ENCODE measurements at regions not wholly inside any gene's neighbourhood (a gene's known extent, or its start where the extent isn't known, plus 50 kb on each side); places are given as distances from the start of the nearest gene placed in this dataset.

DNA sequence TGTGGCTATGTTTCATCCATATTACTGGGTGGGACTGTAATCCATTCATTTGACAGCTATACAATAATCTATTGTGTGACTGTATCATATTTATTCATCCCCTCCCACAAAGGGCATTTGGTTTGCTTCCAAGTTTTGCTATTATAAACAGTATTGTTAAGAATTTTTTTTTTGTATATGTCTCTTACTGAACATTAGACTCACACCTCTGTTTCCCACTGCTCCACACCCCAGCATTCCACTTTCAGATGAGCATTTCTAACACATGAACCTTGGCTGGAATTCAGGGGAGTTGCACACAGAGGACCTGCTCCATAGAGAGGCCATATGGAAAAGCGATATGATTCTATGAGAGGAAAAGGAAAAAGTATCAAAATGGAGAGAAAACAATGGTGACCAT, 81.6 kb upstream of the DKK2 start:
- peaks cover 5% of the 10 kb centered on the region; the same call in 1 of the 2 replicates for H3K4me1 ChIP-seq (ENCODE audit: insufficient read depth, low read length)
- H3K27ac ChIP-seq (ENCODE audit: low read length) = no peak overlapping the region
- no peak overlapping the region for H3K4me3 ChIP-seq (ENCODE audit: low read length)
- no peaks in the 10 kb centered on the region for H3K36me3 ChIP-seq (ENCODE audit: insufficient read depth, low read depth, low read length)
- no peak overlapping the region for H3K9ac ChIP-seq (ENCODE audit: low read depth, low read length)
- no peaks in the 10 kb centered on the region for H3K9me3 ChIP-seq (ENCODE audit: insufficient read depth, low read depth, low read length)
- no peaks in the 10 kb centered on the region for H3K27me3 ChIP-seq (ENCODE audit: insufficient read depth, low read length)

DNA sequence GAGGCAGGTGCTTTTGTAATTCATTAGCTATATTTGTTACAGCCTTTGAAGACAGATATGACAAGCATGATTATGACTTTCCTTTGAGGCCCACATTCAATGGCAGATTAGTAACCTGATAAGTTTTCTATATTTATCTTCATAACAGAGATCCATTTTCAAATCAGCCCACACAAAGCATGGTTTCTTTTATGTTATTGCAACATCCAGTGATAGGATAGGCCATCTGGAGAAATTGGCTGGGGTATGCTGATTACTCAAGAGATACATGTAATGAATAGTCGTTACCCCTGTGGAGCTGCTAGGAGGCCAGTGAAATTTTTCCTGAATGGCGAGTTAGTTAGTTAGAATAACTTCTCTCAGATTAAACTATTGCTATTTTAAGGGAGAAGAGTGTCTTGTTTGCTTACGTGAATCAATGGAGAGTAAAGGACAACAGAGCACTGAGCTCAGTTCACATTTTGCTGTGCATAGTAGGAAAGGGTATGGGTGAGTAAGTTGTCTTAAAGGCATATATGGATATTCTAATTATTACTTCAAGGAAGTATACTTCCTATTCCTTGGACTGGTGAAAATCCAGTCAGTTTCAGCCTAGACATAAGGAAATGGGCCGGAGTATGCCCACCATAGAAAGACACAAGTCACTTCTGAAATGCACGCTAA, 79.2 kb upstream of the DKK2 start:
- H3K36me3 ChIP-seq (ENCODE audit: insufficient read depth, low read depth, low read length) = no peaks in the 10 kb centered on the region
- H3K27ac ChIP-seq (ENCODE audit: low read length) = no peak overlapping the region
- no peaks in the 10 kb centered on the region for H3K27me3 ChIP-seq (ENCODE audit: insufficient read depth, low read length)
- no peak overlapping the region for H3K4me3 ChIP-seq (ENCODE audit: low read length)
- H3K9ac ChIP-seq (ENCODE audit: low read depth, low read length) = no peak overlapping the region
- no peaks in the 10 kb centered on the region; the same call in 1 of the 2 replicates for H3K4me1 ChIP-seq (ENCODE audit: insufficient read depth, low read length)
- H3K9me3 ChIP-seq (ENCODE audit: insufficient read depth, low read depth, low read length) = no peaks in the 10 kb centered on the region

DNA sequence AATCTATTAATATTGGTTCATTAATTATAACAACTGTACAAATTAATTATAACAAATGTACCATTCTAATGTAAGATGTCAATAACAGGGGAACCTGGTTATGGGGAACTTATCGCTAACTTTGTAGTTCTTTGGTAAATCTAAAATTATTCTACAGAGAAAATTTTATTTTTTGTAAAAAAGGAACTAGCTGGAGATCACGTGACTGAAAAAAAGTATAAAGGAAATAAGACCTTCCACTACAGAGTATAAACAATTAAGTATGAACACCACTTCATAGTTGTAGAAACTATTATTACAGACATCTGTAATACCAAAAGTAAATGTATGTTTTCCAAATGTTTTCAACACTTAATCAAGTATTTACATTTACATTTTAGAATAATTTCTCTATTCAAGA, 77.9 kb upstream of the DKK2 start:
- Histone ChIP-seq H3K27ac (ENCODE audit: low read length) (no peak overlapping the region), H3K9me3 (ENCODE audit: insufficient read depth, low read depth, low read length) (no peaks in the 10 kb centered on the region), H3K9ac (ENCODE audit: low read depth, low read length) (no peak overlapping the region), H3K4me1 (ENCODE audit: insufficient read depth, low read length) (no peaks in the 10 kb centered on the region; the same call in 1 of the 2 replicates), H3K27me3 (ENCODE audit: insufficient read depth, low read length) (no peaks in the 10 kb centered on the region), H3K36me3 (ENCODE audit: insufficient read depth, low read depth, low read length) (no peaks in the 10 kb centered on the region), H3K4me3 (ENCODE audit: low read length) (no peak overlapping the region)

DNA sequence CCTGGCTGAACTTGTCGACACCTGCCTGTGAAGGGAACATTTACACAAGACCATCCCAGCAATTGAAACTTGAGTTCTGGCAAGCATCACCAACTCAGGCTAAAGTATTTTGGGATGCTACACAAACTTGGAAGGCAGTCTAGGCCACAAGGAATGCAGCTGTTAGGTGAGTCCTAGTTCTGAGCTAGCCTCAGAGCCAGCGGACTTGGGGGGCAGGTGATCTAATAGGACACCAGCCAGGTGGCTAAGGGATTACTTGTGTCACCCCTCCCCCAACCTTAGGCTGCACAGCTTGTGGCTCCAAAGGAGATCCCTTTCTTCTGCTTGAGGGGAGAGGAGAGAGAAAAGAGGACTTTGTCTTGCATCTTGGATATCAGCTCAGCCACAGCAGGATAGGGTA, 62.3 kb upstream of the DKK2 start:
- Histone ChIP-seq H3K27me3 (ENCODE audit: insufficient read depth, low read length) (no peaks in the 10 kb centered on the region), H3K9me3 (ENCODE audit: insufficient read depth, low read depth, low read length) (no peaks in the 10 kb centered on the region), H3K4me3 (ENCODE audit: low read length) (no peak overlapping the region), H3K27ac (ENCODE audit: low read length) (no peak overlapping the region), H3K9ac (ENCODE audit: low read depth, low read length) (no peak overlapping the region), H3K36me3 (ENCODE audit: insufficient read depth, low read depth, low read length) (no peaks in the 10 kb centered on the region), H3K4me1 (ENCODE audit: insufficient read depth, low read length) (0 out of 2 replicates have a peak, but pooled peaks cover 6% of the 10 kb centered on the region)

DNA sequence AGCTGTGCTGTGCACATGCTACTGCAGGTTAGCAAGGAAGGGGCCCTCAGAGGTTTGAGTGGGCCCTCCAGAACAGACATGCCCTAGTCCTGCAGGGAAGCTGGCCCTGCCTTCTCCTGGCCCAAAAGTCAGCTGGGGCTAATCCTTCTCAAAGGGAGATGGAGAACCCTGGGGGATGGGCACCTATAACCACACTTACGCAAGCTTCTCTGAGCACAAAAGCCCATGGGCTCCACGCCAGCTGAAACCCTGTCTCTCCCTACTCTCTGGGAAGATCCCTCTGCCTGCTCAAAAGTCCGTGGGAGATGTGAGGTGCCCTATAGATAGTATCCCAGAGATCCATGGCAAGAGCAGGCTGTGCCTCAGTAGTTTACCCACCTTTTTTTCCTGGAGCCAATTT, 58.9 kb upstream of the DKK2 start:
- Histone ChIP-seq H3K4me1 (ENCODE audit: insufficient read depth, low read length) (0 out of 2 replicates have a peak, but pooled peaks cover 6% of the 10 kb centered on the region), H3K36me3 (ENCODE audit: insufficient read depth, low read depth, low read length) (no peaks in the 10 kb centered on the region), H3K27ac (ENCODE audit: low read length) (no peak overlapping the region), H3K9ac (ENCODE audit: low read depth, low read length) (no peak overlapping the region), H3K27me3 (ENCODE audit: insufficient read depth, low read length) (no peaks in the 10 kb centered on the region), H3K4me3 (ENCODE audit: low read length) (no peak overlapping the region), H3K9me3 (ENCODE audit: insufficient read depth, low read depth, low read length) (no peaks in the 10 kb centered on the region)

DNA sequence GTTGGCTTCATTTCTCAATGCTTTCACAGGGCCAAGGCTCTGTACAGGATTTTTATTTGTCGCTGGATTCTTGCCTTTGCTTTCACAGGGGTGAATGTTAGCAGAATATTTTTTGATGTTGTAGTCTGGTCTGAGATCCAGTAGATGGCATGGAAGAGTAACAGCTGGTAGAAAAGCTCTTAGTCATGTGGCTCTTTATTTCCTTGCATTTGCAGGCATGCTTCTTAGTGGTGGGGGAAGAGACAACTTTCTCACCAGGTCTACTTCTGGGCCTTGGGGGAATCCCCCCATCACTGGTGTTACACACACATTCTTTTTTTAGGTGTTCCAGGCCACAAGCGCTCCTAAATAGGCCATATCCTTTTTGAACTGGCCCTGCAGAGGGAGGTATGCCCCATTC, 58.2 kb upstream of the DKK2 start:
- Histone ChIP-seq H3K4me3 (ENCODE audit: low read length) (no peak overlapping the region), H3K9me3 (ENCODE audit: insufficient read depth, low read depth, low read length) (no peaks in the 10 kb centered on the region), H3K27ac (ENCODE audit: low read length) (no peak overlapping the region), H3K36me3 (ENCODE audit: insufficient read depth, low read depth, low read length) (no peaks in the 10 kb centered on the region), H3K9ac (ENCODE audit: low read depth, low read length) (no peak overlapping the region), H3K27me3 (ENCODE audit: insufficient read depth, low read length) (no peaks in the 10 kb centered on the region), H3K4me1 (ENCODE audit: insufficient read depth, low read length) (0 out of 2 replicates have a peak, but pooled peaks cover 6% of the 10 kb centered on the region)
